HEK293 (cell line): ENCODE measurements at regions not wholly inside any gene's neighbourhood (a gene's known extent, or its start where the extent isn't known, plus 50 kb on each side); places are given as distances from the start of the nearest gene placed in this dataset.

Experiments used
- CTCF ChIA-PET: fragments of 350-600 bp; formaldehyde crosslinking; extraction: SDS; loops from one replicate; lab custom pipeline; 2021; ENCODE audit warnings: antibody characterized with exemption; lab: Yijun Ruan, JAX
- POLR2A ChIA-PET: fragments of 300-600 bp; formaldehyde crosslinking; extraction: SDS; loops from one replicate; lab custom pipeline; 2020; ENCODE audit warnings: antibody characterized with exemption, inconsistent platforms; lab: Yijun Ruan, JAX
- H3K27ac ChIP-seq: fragments of 200-500 bp; sonication (Bioruptor generic); 2 replicates; pipeline ENCODE4 v1.5.1; 2014; ENCODE audit warnings: low read depth, low read length, control low read depth, inconsistent platforms; ENCODE audit errors: extremely low read depth
- H3K36me3 ChIP-seq, 2 experiments: fragments of 200-500 bp in 1 of 2; sonication (Bioruptor generic) in 1 of 2; 1 replicate in 1 of 2; 2 replicates in 1 of 2; pipeline ENCODE4 v1.5.1; 2014 to 2017; ENCODE audit warnings: inconsistent platforms in 2 of 2, low read length in 2 of 2; ENCODE audit not compliant: control insufficient read depth in 2 of 2, insufficient read depth in 1 of 2
- H3K4me1 ChIP-seq: fragments of 200-500 bp; sonication (Bioruptor generic); 2 replicates; pipeline ENCODE4 v1.5.1; 2014; ENCODE audit warnings: mild to moderate bottlenecking, low read length, inconsistent platforms; ENCODE audit not compliant: control insufficient read depth, insufficient read depth
- H3K4me3 ChIP-seq: 2 replicates; pipeline ENCODE4 v1.5.1; 2011; ENCODE audit warnings: low read depth, mild to moderate bottlenecking, control low read depth, low read length, moderate library complexity
- H3K9me3 ChIP-seq: fragments of 200-500 bp; sonication (Bioruptor generic); 2 replicates; pipeline ENCODE4 v1.5.1; 2014; ENCODE audit warnings: low read depth, low read length, inconsistent platforms; ENCODE audit not compliant: control insufficient read depth, insufficient read depth
- FEZF1 ChIP-seq: fragments of 450-650 bp; formaldehyde crosslinking; IDR thresholded peaks from 2 replicates; pipeline ENCODE4 v1.5.1; 2016; ENCODE audit warnings: missing biosample characterization, missing genetic modification characterization
- GLI2 ChIP-seq: fragments of 450-650 bp; formaldehyde crosslinking; IDR thresholded peaks from 2 replicates; pipeline ENCODE4; 2017; ENCODE audit warnings: missing biosample characterization, missing genetic modification characterization, low read depth, borderline replicate concordance
- GLIS1 ChIP-seq: fragments of 450-650 bp; formaldehyde crosslinking; IDR thresholded peaks from 2 replicates; pipeline ENCODE4 v1.5.1; 2016; ENCODE audit warnings: missing biosample characterization, missing genetic modification characterization
- GLIS2 ChIP-seq: fragments of 450-650 bp; formaldehyde crosslinking; IDR thresholded peaks from 2 replicates; pipeline ENCODE4 v1.5.1; 2016; ENCODE audit warnings: missing biosample characterization, missing genetic modification characterization
- MEIS1 ChIP-seq: sonication (generic); formaldehyde crosslinking; IDR thresholded peaks from 2 replicates; pipeline ENCODE4 v1.8.1; 2022; ENCODE audit warnings: missing genetic modification reagents, mild to moderate bottlenecking, borderline replicate concordance
- OSR2 ChIP-seq: fragments of 450-650 bp; formaldehyde crosslinking; IDR thresholded peaks from 2 replicates; pipeline ENCODE4 v1.5.1; 2016; ENCODE audit warnings: missing biosample characterization, missing genetic modification characterization
- TCF7L2 ChIP-seq: IDR thresholded peaks from 2 replicates; pipeline ENCODE4 v1.6.1; 2011; ENCODE audit warnings: low read depth, mild to moderate bottlenecking, inconsistent platforms, low read length, moderate library complexity, borderline replicate concordance
- ZBTB21 ChIP-seq: fragments of 450-650 bp; formaldehyde crosslinking; IDR thresholded peaks from 2 replicates; pipeline ENCODE4 v1.5.1; 2017; ENCODE audit warnings: missing biosample characterization, missing genetic modification characterization
- ZFHX2 ChIP-seq: fragments of 450-650 bp; formaldehyde crosslinking; conservative IDR thresholded peaks from 2 replicates; pipeline ENCODE4 v1.5.1; 2016; ENCODE audit warnings: missing biosample characterization, missing genetic modification characterization
- ZFP37 ChIP-seq: fragments of 450-650 bp; formaldehyde crosslinking; IDR thresholded peaks from 2 replicates; pipeline ENCODE4 v1.5.1; 2016; ENCODE audit warnings: missing biosample characterization, missing genetic modification characterization
- ZNF114 ChIP-seq: fragments of 450-650 bp; formaldehyde crosslinking; IDR thresholded peaks from 2 replicates; pipeline ENCODE4 v1.5.0; 2017; ENCODE audit warnings: missing biosample characterization, missing genetic modification characterization
- ZNF138 ChIP-seq: fragments of 450-650 bp; formaldehyde crosslinking; IDR thresholded peaks from 2 replicates; pipeline ENCODE4 v1.5.1; 2016; ENCODE audit warnings: missing biosample characterization, missing genetic modification characterization, borderline replicate concordance
- ZNF214 ChIP-seq: fragments of 450-650 bp; formaldehyde crosslinking; IDR thresholded peaks from 2 replicates; pipeline ENCODE4 v1.5.1; 2017; ENCODE audit warnings: missing biosample characterization, mild to moderate bottlenecking, missing genetic modification characterization, borderline replicate concordance
- ZNF24 ChIP-seq: fragments of 450-650 bp; formaldehyde crosslinking; IDR thresholded peaks from 2 replicates; pipeline ENCODE4 v1.5.1; 2016; ENCODE audit warnings: missing biosample characterization, missing genetic modification characterization
- ZNF274 ChIP-seq, 2 experiments: fragments of 200-500 bp in 1 of 2; fragments of 450-650 bp in 1 of 2; sonication (Bioruptor generic) in 1 of 2; formaldehyde crosslinking in 1 of 2; IDR thresholded peaks; 2 replicates each; pipeline versions ENCODE4 v1.5.1 to v1.6.1; 2014 to 2016; ENCODE audit warnings: borderline replicate concordance in 1 of 2, inconsistent platforms in 1 of 2, low read length in 1 of 2, missing biosample characterization in 1 of 2, missing genetic modification characterization in 1 of 2
- ZNF433 ChIP-seq: fragments of 450-650 bp; formaldehyde crosslinking; IDR thresholded peaks from 2 replicates; pipeline ENCODE4 v1.5.1; 2016; ENCODE audit warnings: missing biosample characterization, missing genetic modification characterization, low read depth
- ZNF544 ChIP-seq: fragments of 450-650 bp; formaldehyde crosslinking; IDR thresholded peaks from 2 replicates; pipeline ENCODE4 v1.5.0; 2017; ENCODE audit warnings: missing biosample characterization, missing genetic modification characterization
- ZNF548 ChIP-seq: fragments of 450-650 bp; formaldehyde crosslinking; IDR thresholded peaks from 2 replicates; pipeline ENCODE4 v1.5.1; 2016; ENCODE audit warnings: missing biosample characterization, missing genetic modification characterization
- ZNF658 ChIP-seq: fragments of 450-650 bp; formaldehyde crosslinking; IDR thresholded peaks from 2 replicates; pipeline ENCODE4; 2016; ENCODE audit warnings: missing biosample characterization, missing genetic modification characterization
- ZNF670 ChIP-seq: fragments of 450-650 bp; formaldehyde crosslinking; IDR thresholded peaks from 2 replicates; pipeline ENCODE4 v1.5.1; 2016; ENCODE audit warnings: missing biosample characterization, missing genetic modification characterization, low read depth
- ZNF701 ChIP-seq: fragments of 450-650 bp; formaldehyde crosslinking; IDR thresholded peaks from 2 replicates; pipeline ENCODE4 v1.5.1; 2016; ENCODE audit warnings: missing biosample characterization, missing genetic modification characterization
- ZNF768 ChIP-seq: fragments of 450-650 bp; formaldehyde crosslinking; IDR thresholded peaks from 2 replicates; pipeline ENCODE4 v1.5.1; 2018; ENCODE audit warnings: missing biosample characterization, mild to moderate bottlenecking, missing genetic modification characterization
- ZNF776 ChIP-seq: fragments of 450-650 bp; formaldehyde crosslinking; IDR thresholded peaks from 2 replicates; pipeline ENCODE4 v1.5.0; 2017; ENCODE audit warnings: missing biosample characterization, missing genetic modification characterization, borderline replicate concordance
- TF ChIP-seq, protein P1 (sequence below): fragments of 450-650 bp; formaldehyde crosslinking; IDR thresholded peaks from 2 replicates; pipeline ENCODE4 v1.5.1; 2016; ENCODE audit warnings: missing biosample characterization, missing genetic modification characterization, borderline replicate concordance

DNA sequence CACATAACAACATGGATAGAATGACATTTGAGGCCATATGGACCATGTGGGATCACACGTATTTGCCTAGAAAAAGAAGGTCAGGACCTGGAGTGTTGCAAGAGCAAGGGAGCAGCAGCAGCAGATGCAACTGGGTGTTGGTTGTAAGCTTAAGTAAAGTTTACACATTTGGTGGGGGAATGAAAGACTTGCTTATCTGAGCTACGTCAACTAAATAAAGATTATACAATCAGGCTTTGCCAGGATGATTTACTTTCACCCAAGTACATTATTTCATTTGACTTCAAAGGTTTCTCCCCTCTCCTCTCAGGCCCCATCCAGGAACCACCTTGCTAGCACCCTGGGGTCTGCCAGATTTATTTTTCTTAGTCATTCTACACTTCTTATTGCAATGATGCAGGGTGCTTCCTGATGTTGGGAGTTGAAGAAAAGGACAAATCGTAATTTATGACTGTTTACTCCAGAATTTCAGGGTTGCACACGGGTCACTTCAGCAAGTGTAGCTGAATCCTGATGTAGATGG lies 591.9 kb upstream of the IGFBP3 start:
- H3K4me3 ChIP-seq, result no peak overlapping the region
- TF ChIP-seq ZFP37 (tag by site-specific recombination) (no peak), TCF7L2 (peak; percentile 66; the same call in 1 of the 2 replicates)
- H3K36me3 ChIP-seq, result no peaks in the 10 kb centered on the region
- H3K4me1 ChIP-seq, result peaks cover 8% of the 10 kb centered on the region
- H3K27ac ChIP-seq, result no peak overlapping the region
- ChIA-PET CTCF (interaction anchor here (0.6 kb wide), 1 partner anchor 13 kb away, joined by 3 read pairs; no protein-coding TSS in a partner anchor), POLR2A (no interaction called here)
- H3K9me3 ChIP-seq, result no peaks in the 10 kb centered on the region

DNA sequence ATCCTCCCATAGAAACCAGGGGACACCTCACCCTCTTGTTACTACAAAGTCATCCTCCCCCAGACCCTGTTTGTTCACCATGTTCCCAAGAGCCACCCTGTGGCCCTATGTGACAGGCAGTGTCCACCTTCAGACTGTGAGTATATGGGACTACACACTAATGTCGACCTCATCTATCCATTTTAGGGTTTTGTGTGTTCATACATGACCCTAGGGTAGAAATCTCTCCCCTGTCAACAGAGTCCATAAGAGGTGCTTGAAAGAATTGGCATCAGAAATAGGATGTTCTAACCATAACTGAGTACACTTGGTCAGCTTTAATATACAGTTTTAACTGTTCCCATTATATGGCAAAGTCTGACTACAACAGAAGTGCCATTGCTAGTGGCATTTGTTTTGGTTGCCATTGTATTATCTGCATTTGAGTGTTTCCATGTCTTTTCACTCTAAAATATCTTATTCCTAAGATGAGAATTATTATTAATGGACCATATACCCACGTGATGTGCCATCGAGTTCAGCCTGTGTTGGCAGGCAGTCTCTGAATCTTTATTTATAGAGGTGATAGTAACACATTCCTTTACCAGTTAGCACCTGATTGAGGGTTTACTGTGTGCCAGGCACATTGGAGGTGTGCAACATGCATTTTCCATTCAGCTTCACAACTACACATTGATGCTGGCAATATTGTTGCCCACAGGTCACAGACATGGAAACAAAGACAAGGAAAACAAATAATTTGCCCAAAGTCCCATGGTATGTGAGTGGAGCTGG lies 590.6 kb upstream of the IGFBP3 start:
- ChIA-PET CTCF (no interaction called here), POLR2A (no interaction called here)
- Histone ChIP-seq H3K4me3 (no peak overlapping the region), H3K4me1 (peaks cover 8% of the 10 kb centered on the region), H3K27ac (no peak overlapping the region), H3K9me3 (no peaks in the 10 kb centered on the region)
- TF ChIP-seq ZNF114 (tag by site-specific recombination) (no peak), ZNF214 (tag by site-specific recombination) (no peak), ZNF24 (tag by site-specific recombination) (no peak), ZBTB21 (tag by site-specific recombination) (no peak), ZNF670 (no peak), FEZF1 (tag by site-specific recombination) (no peak), ZNF138 (no peak), ZFHX2 (tag by site-specific recombination) (no peak), OSR2 (tag by site-specific recombination) (no peak), ZNF776 (tag by site-specific recombination) (no peak), ZNF433 (tag by site-specific recombination) (no peak), ZNF544 (tag by site-specific recombination) (no peak), ZNF548 (tag by site-specific recombination) (no peak), ZNF768 (tag by site-specific recombination) (no peak), ZNF701 (tag by site-specific recombination) (no peak), MEIS1 (CRISPR knock-in tag) (no peak)
- TF ChIP-seq, protein P1, sequence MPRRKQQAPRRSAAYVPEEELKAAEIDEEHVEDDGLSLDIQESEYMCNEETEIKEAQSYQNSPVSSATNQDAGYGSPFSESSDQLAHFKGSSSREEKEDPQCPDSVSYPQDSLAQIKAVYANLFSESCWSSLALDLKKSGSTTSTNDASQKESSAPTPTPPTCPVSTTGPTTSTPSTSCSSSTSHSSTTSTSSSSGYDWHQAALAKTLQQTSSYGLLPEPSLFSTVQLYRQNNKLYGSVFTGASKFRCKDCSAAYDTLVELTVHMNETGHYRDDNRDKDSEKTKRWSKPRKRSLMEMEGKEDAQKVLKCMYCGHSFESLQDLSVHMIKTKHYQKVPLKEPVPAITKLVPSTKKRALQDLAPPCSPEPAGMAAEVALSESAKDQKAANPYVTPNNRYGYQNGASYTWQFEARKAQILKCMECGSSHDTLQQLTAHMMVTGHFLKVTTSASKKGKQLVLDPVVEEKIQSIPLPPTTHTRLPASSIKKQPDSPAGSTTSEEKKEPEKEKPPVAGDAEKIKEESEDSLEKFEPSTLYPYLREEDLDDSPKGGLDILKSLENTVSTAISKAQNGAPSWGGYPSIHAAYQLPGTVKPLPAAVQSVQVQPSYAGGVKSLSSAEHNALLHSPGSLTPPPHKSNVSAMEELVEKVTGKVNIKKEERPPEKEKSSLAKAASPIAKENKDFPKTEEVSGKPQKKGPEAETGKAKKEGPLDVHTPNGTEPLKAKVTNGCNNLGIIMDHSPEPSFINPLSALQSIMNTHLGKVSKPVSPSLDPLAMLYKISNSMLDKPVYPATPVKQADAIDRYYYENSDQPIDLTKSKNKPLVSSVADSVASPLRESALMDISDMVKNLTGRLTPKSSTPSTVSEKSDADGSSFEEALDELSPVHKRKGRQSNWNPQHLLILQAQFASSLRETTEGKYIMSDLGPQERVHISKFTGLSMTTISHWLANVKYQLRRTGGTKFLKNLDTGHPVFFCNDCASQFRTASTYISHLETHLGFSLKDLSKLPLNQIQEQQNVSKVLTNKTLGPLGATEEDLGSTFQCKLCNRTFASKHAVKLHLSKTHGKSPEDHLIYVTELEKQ (tag by site-specific recombination), result no peak
- TF ChIP-seq, all 188 proteins: peak for 0
- H3K36me3 ChIP-seq, result no peaks in the 10 kb centered on the region

GRCh38 chr7:46508583-46508982 lies 587.5 kb upstream of the IGFBP3 start:
- no peaks in the 10 kb centered on the region for H3K9me3 ChIP-seq
- H3K36me3 ChIP-seq, result no peaks in the 10 kb centered on the region
- no peak overlapping the region for H3K27ac ChIP-seq
- CTCF ChIA-PET, result no interaction called here
- POLR2A ChIA-PET, result no interaction called here
- TF ChIP-seq ZNF658 (tag by site-specific recombination) (no peak), GLIS2 (tag by site-specific recombination) (no peak), GLI2 (no peak), ZNF274 (IDR thresholded peaks at IDR 0.05; ENCODE audit: low read length) (no peak), ZNF274 (tag by site-specific recombination; IDR thresholded peaks at IDR 0.05; ENCODE audit: borderline replicate concordance) (no peak), GLIS1 (tag by site-specific recombination) (no peak)
- TF ChIP-seq, all 188 proteins: peak for 0
- Histone ChIP-seq H3K4me1 (peaks cover 8% of the 10 kb centered on the region), H3K4me3 (no peak overlapping the region)
